ENCODE measurements at regions not wholly inside any gene's neighbourhood (a gene's known extent, or its start where the extent isn't known, plus 50 kb on each side); places are given as distances from the start of the nearest gene placed in this dataset.
"Not testable (repeated sequence)": the region's sequence is repeated elsewhere in the genome, so short reads cannot be mapped to it uniquely, and the experiment has no call there.

GRCh38 chr2:104975371-104975770 is 62.5 kb upstream of the MRPS9 start:
- TF ChIP-seq CTCF (IDR thresholded peaks at IDR 0.05; ENCODE audit: low read depth, low read length, missing control alignments) = no peak
- no peak for DNase-seq (ENCODE audit: extremely low read depth, low read depth)

GRCh38 chr2:104975851-104976250 is 62.0 kb upstream of the MRPS9 start:
- DNase-seq (ENCODE audit: extremely low read depth, low read depth) = no peak
- no peak overlapping the region for H3K4me3 ChIP-seq (replicated peaks; ENCODE audit: low read depth, low read length)
- no peak for TF ChIP-seq CTCF (IDR thresholded peaks at IDR 0.05; ENCODE audit: low read depth, low read length, missing control alignments)

More at GRCh38 chr2:104975371-104975770, 62.5 kb upstream of the MRPS9 start:
- no peak overlapping the region for H3K4me3 ChIP-seq (replicated peaks; ENCODE audit: low read depth, low read length)

GRCh38 chr2:104976603-104977120 is 61.2 kb upstream of the MRPS9 start:
- peak; percentile 19 for TF ChIP-seq CTCF (IDR thresholded peaks at IDR 0.05; ENCODE audit: low read depth, low read length, missing control alignments)
- DNase-seq (ENCODE audit: extremely low read depth, low read depth) = no peak
- H3K4me3 ChIP-seq (replicated peaks; ENCODE audit: low read depth, low read length) = no peak overlapping the region

GRCh38 chr2:104977958-104978357 is 59.9 kb upstream of the MRPS9 start:
- no peak for DNase-seq (ENCODE audit: extremely low read depth, low read depth)
- TF ChIP-seq CTCF (IDR thresholded peaks at IDR 0.05; ENCODE audit: low read depth, low read length, missing control alignments) = no peak
- H3K4me3 ChIP-seq (replicated peaks; ENCODE audit: low read depth, low read length) = no peak overlapping the region

- not testable (repeated sequence) for DNase-seq (ENCODE audit: extremely low read depth, low read depth); H3K4me3 ChIP-seq (replicated peaks; ENCODE audit: low read depth, low read length)
These were observed 58.1 kb upstream of the MRPS9 start for GRCh38 chr2:104979786-104980185.

GRCh38 chr2:104982111-104982510 is 55.8 kb upstream of the MRPS9 start:
- TF ChIP-seq CTCF (IDR thresholded peaks at IDR 0.05; ENCODE audit: low read depth, low read length, missing control alignments) = no peak
- no peak for DNase-seq (ENCODE audit: extremely low read depth, low read depth)
- H3K4me3 ChIP-seq (replicated peaks; ENCODE audit: low read depth, low read length) = no peak overlapping the region
